Activated CD8-positive, alpha-beta T cell treated with anti-CD3 and anti-CD28 coated beads, Interleukin-2, amount 10 ng/mL, durations not matched to agents 7 days and 5 days (primary cell): ENCODE measurements at regions not wholly inside any gene's neighbourhood (a gene's known extent, or its start where the extent isn't known, plus 50 kb on each side); places are given as distances from the start of the nearest gene placed in this dataset.

Experiments used
- ATAC-seq: fragments of 150-1000 bp; cut with Tn5 transposase; one replicate; pipeline ENCODE4 v1.10.0; 2021; ENCODE audit warnings: moderate library complexity
- CTCF ChIA-PET: fragments of 350-600 bp; sonication (Branson Sonifier 250); formaldehyde crosslinking; loops from one replicate; lab custom pipeline; 2021; ENCODE audit warnings: antibody characterized with exemption; lab: Charles Lee
- POLR2A ChIA-PET: fragments of 350-600 bp; sonication (Branson Sonifier 250); formaldehyde crosslinking; loops from one replicate; lab custom pipeline; 2021; ENCODE audit warnings: antibody characterized with exemption; lab: Charles Lee
- DNase-seq: peaks from one replicate; pipeline ENCODE4 v3.0.0-alpha.2; 2020
- H3K27ac Mint-ChIP-seq: one replicate; pipeline ENCODE4 v1.8.0; 2021; ENCODE audit warnings: mild to moderate bottlenecking, mixed read lengths
- H3K27me3 Mint-ChIP-seq: one replicate; pipeline ENCODE4 v1.8.0; 2021; ENCODE audit warnings: low read depth, mixed read lengths
- H3K36me3 Mint-ChIP-seq: one replicate; pipeline ENCODE4 v1.8.0; 2021; ENCODE audit warnings: low read depth, mixed read lengths
- H3K4me1 Mint-ChIP-seq: one replicate; pipeline ENCODE4 v1.8.0; 2021; ENCODE audit warnings: low read depth, mixed read lengths
- H3K4me3 Mint-ChIP-seq: one replicate; pipeline ENCODE4 v1.8.0; 2021; ENCODE audit warnings: mild to moderate bottlenecking, mixed read lengths
- H3K9me3 Mint-ChIP-seq: one replicate; pipeline ENCODE4 v1.8.0; 2022; ENCODE audit warnings: mixed read lengths; ENCODE audit not compliant: insufficient read depth

GRCh38 chr10:8477300-8477699 is 422.8 kb downstream of the GATA3 start:
- Mint-ChIP-seq H3K4me1 (no peaks in the 10 kb centered on the region), H3K27ac (no peak overlapping the region), H3K4me3 (no peak overlapping the region), H3K9me3 (peaks cover 9% of the 10 kb centered on the region), H3K36me3 (peaks cover 4% of the 10 kb centered on the region), H3K27me3 (peaks cover 18% of the 10 kb centered on the region)
- ChIA-PET CTCF (no interaction called here), POLR2A (no interaction called here)
- DNase-seq, result no peak
- ATAC-seq, result no peak

GRCh38 chr10:8481718-8482504 is 427.4 kb downstream of the GATA3 start:
- no peak for ATAC-seq
- DNase-seq, result no peak
- no peak overlapping the region for H3K27ac Mint-ChIP-seq
- ChIA-PET POLR2A (no interaction called here), CTCF (interaction anchor here (0.9 to 1.3 kb wide), 2 partner anchors 13 to 607 kb away, joined by 3 read pairs; no protein-coding TSS in a partner anchor)
- no peak overlapping the region for H3K4me3 Mint-ChIP-seq
- peaks cover 9% of the 10 kb centered on the region for H3K9me3 Mint-ChIP-seq
- H3K27me3 Mint-ChIP-seq, result peaks cover 10% of the 10 kb centered on the region
- H3K4me1 Mint-ChIP-seq, result no peaks in the 10 kb centered on the region
- peaks cover 4% of the 10 kb centered on the region for H3K36me3 Mint-ChIP-seq

- peaks cover 3% of the 10 kb centered on the region for H3K27me3 Mint-ChIP-seq
- no peak overlapping the region for H3K4me3 Mint-ChIP-seq
- no peaks in the 10 kb centered on the region for H3K36me3 Mint-ChIP-seq
- ATAC-seq (no peak), DNase-seq (no peak)
- no peaks in the 10 kb centered on the region for H3K4me1 Mint-ChIP-seq
- ChIA-PET CTCF (no interaction called here), POLR2A (no interaction called here)
- no peaks in the 10 kb centered on the region for H3K9me3 Mint-ChIP-seq
- H3K27ac Mint-ChIP-seq, result no peak overlapping the region
These were observed 430.5 kb downstream of the GATA3 start for GRCh38 chr10:8485032-8485431.

DNA sequence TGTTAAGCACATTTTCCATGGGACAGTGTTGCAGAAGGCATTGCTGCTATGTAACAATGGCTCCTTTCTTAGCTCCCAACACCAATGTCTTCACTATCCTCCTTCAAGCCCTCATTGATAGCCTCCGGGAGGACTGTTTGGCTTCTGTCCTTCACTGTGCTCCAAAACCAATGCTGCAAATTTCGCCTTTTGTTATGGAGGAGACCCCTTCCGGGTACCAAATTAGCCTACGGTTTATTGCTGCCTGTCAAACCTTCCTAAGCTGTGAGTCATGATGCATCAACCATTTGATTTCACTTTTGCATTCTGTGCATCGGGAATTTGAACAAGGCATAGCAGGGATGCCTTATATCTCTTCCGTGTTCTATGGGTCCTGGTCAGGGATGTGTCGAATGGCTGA is 432.9 kb downstream of the GATA3 start:
- ChIA-PET POLR2A (no interaction called here), CTCF (no interaction called here)
- Mint-ChIP-seq H3K27ac (no peak overlapping the region), H3K27me3 (peaks cover 4% of the 10 kb centered on the region), H3K9me3 (no peaks in the 10 kb centered on the region), H3K4me3 (no peak overlapping the region), H3K4me1 (no peaks in the 10 kb centered on the region), H3K36me3 (no peaks in the 10 kb centered on the region)
- DNase-seq, result no peak
- ATAC-seq, result no peak

GRCh38 chr10:8489232-8489631 is 434.7 kb downstream of the GATA3 start:
- POLR2A ChIA-PET, result interaction anchor here (0.6 kb wide), 1 partner anchor 291 kb away, joined by 3 read pairs; no protein-coding TSS in a partner anchor
- ATAC-seq (no peak), DNase-seq (no peak)
- Mint-ChIP-seq H3K4me3 (no peak overlapping the region), H3K27ac (no peak overlapping the region), H3K27me3 (peaks cover 8% of the 10 kb centered on the region), H3K36me3 (no peaks in the 10 kb centered on the region), H3K4me1 (no peaks in the 10 kb centered on the region), H3K9me3 (no peaks in the 10 kb centered on the region)
- CTCF ChIA-PET, result no interaction called here

- Mint-ChIP-seq H3K27me3 (peaks cover 8% of the 10 kb centered on the region), H3K4me1 (no peaks in the 10 kb centered on the region), H3K36me3 (no peaks in the 10 kb centered on the region), H3K4me3 (no peak overlapping the region), H3K9me3 (no peaks in the 10 kb centered on the region), H3K27ac (no peak overlapping the region)
- ATAC-seq (no peak), DNase-seq (no peak)
- ChIA-PET POLR2A (no interaction called here), CTCF (no interaction called here)
These were observed 435.3 kb downstream of the GATA3 start for GRCh38 chr10:8489823-8490222.

- peaks cover 6% of the 10 kb centered on the region for H3K27me3 Mint-ChIP-seq
- DNase-seq (no peak), ATAC-seq (no peak)
- ChIA-PET CTCF (interaction anchor here (0.9 kb wide), 1 partner anchor 16 kb away, joined by 3 read pairs; no protein-coding TSS in a partner anchor), POLR2A (no interaction called here)
- H3K9me3 Mint-ChIP-seq, result no peaks in the 10 kb centered on the region
- H3K4me1 Mint-ChIP-seq, result peaks cover 7% of the 10 kb centered on the region
- no peak overlapping the region for H3K4me3 Mint-ChIP-seq
- no peak overlapping the region for H3K27ac Mint-ChIP-seq
- no peaks in the 10 kb centered on the region for H3K36me3 Mint-ChIP-seq
These were observed 443.8 kb downstream of the GATA3 start for GRCh38 chr10:8498290-8498689.

- Mint-ChIP-seq H3K4me1 (peaks cover 7% of the 10 kb centered on the region), H3K27ac (no peak overlapping the region), H3K9me3 (no peaks in the 10 kb centered on the region), H3K27me3 (peaks cover 6% of the 10 kb centered on the region), H3K4me3 (no peak overlapping the region), H3K36me3 (no peaks in the 10 kb centered on the region)
- ChIA-PET CTCF (interaction anchor here (0.9 kb wide), 1 partner anchor 15 kb away, joined by 3 read pairs; no protein-coding TSS in a partner anchor), POLR2A (no interaction called here)
- DNase-seq (no peak), ATAC-seq (no peak)
These were observed 444.4 kb downstream of the GATA3 start for GRCh38 chr10:8498881-8499280.

DNA sequence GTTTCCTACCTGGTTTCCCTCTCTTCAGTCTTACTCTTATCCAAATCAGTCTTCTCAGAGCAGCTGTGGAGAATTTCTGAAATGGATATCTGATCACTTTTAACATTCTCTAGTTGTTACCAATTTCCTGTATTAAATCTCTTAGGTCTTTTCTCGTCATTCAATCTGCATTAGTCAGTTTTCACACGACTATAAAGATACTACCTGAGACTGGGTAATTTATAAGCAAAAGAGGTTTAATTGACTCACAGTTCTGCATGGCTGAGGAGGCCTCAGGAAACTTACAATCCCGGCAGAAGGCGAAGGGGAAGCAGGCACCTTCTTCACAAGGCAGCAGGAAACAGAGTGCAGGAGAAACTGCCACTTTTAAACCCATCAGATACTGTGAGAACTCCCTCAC is 444.8 kb downstream of the GATA3 start:
- ChIA-PET CTCF (no interaction called here), POLR2A (no interaction called here)
- H3K27ac Mint-ChIP-seq, result no peak overlapping the region
- ATAC-seq (no peak), DNase-seq (no peak)
- no peaks in the 10 kb centered on the region for H3K9me3 Mint-ChIP-seq
- H3K36me3 Mint-ChIP-seq, result no peaks in the 10 kb centered on the region
- H3K27me3 Mint-ChIP-seq, result peaks cover 6% of the 10 kb centered on the region
- H3K4me3 Mint-ChIP-seq, result no peak overlapping the region
- H3K4me1 Mint-ChIP-seq, result peaks cover 7% of the 10 kb centered on the region

GRCh38 chr10:8499752-8500390 is 445.4 kb downstream of the GATA3 start:
- Mint-ChIP-seq H3K36me3 (no peaks in the 10 kb centered on the region), H3K9me3 (no peaks in the 10 kb centered on the region), H3K4me3 (no peak overlapping the region), H3K27ac (no peak overlapping the region), H3K27me3 (peaks cover 6% of the 10 kb centered on the region), H3K4me1 (peaks cover 7% of the 10 kb centered on the region)
- DNase-seq, result no peak
- no peak for ATAC-seq
- ChIA-PET CTCF (no interaction called here), POLR2A (interaction anchor here (0.6 kb wide), 1 partner anchor 46 kb away, joined by 4 read pairs; no protein-coding TSS in a partner anchor)

GRCh38 chr10:8502573-8502972 is 448.1 kb downstream of the GATA3 start:
- Mint-ChIP-seq H3K4me1 (peaks cover 7% of the 10 kb centered on the region), H3K27me3 (peaks cover 6% of the 10 kb centered on the region), H3K36me3 (no peaks in the 10 kb centered on the region), H3K27ac (no peak overlapping the region), H3K4me3 (no peak overlapping the region), H3K9me3 (no peaks in the 10 kb centered on the region)
- ChIA-PET POLR2A (no interaction called here), CTCF (no interaction called here)
- DNase-seq (no peak), ATAC-seq (no peak)

- no peaks in the 10 kb centered on the region for H3K4me1 Mint-ChIP-seq
- H3K27ac Mint-ChIP-seq, result no peak overlapping the region
- no peak overlapping the region for H3K4me3 Mint-ChIP-seq
- no peak for ATAC-seq
- H3K27me3 Mint-ChIP-seq, result peaks cover 6% of the 10 kb centered on the region
- ChIA-PET CTCF (no interaction called here), POLR2A (no interaction called here)
- DNase-seq, result no peak
- H3K9me3 Mint-ChIP-seq, result no peaks in the 10 kb centered on the region
- no peaks in the 10 kb centered on the region for H3K36me3 Mint-ChIP-seq
These were observed 450.0 kb downstream of the GATA3 start for GRCh38 chr10:8504499-8504898.
